ACHN (cell line): ENCODE measurements at regions not wholly inside any gene's neighbourhood (a gene's known extent, or its start where the extent isn't known, plus 50 kb on each side); places are given as distances from the start of the nearest gene placed in this dataset.

Experiments
- DNase-seq: peaks from one replicate; pipeline ENCODE4 v3.0.0-alpha.2; 2015
- in situ Hi-C: cut with HindIII; loops from 2 replicates; pipeline ENCODE4 v1.10.0; 2017; ENCODE audit warnings: low sequenced_read_pairs, low pct_ligation_motif_present, low pct_unique_long_range_greater_than_20kb

GRCh38 chr3:161156936-161157335 is 51.8 kb upstream of the B3GALNT1 start:
- in situ Hi-C loops, result no loop called here
- no peak for DNase-seq

GRCh38 chr3:161161603-161162002 is 56.5 kb upstream of the B3GALNT1 start:
- in situ Hi-C loops, result no loop called here
- DNase-seq, result no peak

DNA sequence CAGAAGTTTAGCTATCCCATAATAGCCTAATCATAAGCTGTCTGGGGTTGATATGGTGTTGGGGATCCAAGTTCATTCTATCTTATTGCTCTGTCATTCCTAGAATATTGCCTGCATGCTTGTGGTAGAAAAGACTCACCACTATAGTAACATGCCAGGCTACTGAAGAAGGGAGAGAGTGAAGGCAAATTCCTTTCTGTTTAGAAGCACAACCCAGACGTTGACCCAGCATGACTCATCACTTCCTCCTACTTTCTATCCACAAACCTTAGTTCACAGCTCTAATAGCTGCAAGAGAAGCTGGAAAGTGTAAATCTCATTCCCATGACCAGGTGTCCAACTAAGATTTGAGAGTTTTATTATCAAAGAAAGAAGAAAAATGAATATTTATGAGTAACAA is 57.8 kb upstream of the NMD3 start:
- DNase-seq, result peak; percentile 89
- in situ Hi-C loops, result no loop called here

DNA sequence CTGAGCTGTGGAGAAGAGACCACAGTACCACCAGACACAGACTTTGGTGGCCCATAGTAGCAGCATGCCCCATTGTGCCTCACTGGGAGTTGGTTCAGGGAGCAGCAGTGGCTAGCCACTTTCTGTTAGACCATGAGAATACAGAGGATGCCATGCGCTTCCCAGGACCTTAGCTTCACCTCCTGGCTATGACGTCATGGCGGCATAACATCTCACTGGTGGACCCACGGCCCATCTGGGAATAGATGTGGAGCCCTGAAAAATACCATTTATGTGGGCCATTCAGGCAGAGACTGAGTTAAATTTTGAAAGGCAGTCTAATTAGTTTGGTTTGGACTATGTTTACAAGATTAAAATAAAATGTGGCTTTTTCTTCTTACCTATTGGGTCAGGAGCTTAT is 55.1 kb upstream of the NMD3 start:
- no peak for DNase-seq
- in situ Hi-C loops, result no loop called here

DNA sequence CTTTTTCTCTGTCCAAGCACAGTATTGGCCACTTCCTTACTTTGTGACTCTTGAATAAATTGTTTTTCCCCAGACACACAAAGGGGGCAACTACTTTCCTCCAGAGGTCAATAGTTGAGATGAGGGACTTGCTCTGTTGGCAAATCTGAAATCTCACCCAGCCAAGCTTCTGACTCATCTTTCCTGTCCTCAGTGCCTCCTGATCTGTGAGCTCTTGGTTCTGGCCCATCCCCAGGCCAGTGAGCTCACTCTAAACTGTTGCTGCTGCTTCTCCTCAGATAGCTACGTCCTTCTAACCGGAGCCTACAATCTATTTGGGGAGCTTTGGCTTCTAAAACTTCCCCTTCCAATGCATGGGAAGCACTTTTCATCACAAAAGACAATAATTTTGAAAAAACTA is 50.0 kb upstream of the NMD3 start:
- DNase-seq, result peak; percentile 29
- in situ Hi-C loops, result no loop called here
